Right lung (tissue), 2 donors: ENCODE measurements at regions not wholly inside any gene's neighbourhood (a gene's known extent, or its start where the extent isn't known, plus 50 kb on each side); places are given as distances from the start of the nearest gene placed in this dataset.
"Not testable (repeated sequence)": the region's sequence is repeated elsewhere in the genome, so short reads cannot be mapped to it uniquely, and the experiment has no call there.

Experiments used
- DNase-seq, 2 donors: peaks; one replicate each; pipeline ENCODE4 v3.0.0-alpha.2; 2013

DNA sequence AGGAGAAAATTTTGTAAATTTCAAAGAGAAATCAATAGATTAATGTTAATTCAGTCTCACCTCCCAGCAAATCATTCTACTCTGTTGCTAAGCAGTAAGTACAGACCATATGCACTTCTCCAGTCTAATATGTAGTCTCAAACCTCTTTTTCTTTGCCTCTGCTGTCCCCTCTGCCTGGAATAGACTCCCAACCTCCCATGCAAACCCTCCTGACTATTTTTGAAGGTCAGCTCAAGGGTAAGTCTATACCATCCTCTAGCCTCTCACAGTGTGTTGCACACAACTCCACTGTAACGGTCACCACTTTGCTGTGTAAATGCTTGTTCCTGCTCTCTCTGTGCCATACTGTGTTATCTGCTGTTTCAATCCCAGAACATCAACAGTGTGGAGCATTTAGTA, 94.5 kb upstream of the TRIM77 start:
- not testable (repeated sequence) for DNase-seq

DNA sequence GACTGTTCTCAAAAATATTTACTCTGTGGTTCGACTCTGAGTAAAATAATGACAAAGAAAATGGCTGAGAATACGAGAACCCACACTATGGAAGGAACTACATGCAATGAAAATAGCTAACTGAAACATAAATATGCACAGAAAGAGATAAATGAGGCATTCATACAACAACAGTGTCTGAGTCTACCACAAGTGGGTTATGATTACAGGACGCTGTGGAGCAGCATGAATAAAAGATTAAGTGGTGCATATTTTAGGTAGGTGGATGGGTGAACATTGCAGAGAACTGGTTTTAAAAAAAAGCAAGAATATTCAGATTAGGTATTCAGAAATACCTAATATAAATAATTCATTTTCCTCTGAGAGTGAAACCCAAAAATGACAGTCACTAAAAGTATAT, 93.9 kb upstream of the TRIM77 start:
- DNase-seq: not testable (repeated sequence)

DNA sequence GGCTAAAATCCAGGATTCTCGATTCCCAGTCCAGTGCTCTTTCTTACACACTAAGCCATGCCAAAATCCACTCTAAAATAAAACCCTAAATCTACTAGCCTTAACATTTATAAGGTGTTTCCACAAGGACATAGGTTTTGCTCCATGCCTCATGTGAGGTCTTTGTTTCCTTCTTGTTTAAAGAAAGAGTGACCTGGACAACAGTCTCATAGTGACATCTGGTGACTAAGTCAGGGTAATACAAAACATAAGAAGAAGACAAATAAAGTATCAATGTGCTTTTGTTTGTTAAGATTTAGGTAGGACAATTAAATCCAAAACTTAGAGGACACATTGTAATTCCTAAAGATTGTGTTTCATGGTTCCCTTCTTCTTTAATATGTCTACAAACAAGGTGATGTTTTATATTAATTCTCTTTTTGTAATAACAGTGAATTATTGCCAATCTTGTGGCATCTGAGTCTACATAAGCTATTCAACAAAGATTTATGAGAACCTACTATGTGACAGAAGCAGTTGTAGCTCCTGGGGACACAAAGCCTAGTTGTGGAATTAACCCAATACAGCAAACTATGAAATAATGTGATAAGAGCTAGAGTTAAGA, 93.0 kb upstream of the TRIM77 start:
- DNase-seq: not testable (repeated sequence)

DNA sequence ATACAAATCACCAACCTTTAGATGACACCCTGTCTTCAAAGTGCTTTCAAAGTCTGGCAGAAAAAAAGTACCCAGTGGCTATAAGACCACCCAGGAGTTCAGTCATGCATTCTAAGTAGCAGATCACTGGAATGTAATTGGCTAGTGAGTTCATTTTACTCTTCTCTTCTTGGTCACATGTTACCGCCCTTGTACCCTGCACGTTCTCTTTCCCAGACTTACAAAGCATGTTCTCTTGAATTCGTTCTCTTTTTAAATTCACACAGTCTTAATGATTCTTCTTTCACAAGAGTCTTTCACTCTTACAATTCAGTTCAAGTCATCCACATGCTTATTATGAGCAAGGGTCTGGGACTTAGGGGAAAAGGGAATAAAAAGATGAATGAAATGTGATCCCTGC, 89.4 kb upstream of the TRIM77 start:
- DNase-seq: not testable (repeated sequence)

DNA sequence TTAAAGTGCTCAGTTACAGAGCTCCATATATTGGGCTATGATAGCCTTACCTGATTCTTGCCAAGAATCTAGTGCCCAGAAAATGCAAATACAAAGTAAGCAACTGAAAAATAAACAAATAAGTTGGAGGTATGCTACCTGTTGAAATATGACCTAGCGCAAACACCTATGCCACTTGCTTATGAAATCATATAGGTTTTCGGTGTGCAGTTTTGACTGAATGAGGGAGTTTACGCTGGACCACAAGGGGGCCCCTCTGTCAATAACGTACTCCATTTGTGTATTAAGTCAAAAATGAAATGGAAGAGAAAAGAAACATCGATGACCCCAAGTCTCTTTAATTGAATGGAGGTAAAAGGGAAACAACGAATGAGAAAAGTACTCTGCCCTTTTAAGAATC, 84.9 kb upstream of the TRIM77 start:
- DNase-seq: no peak

DNA sequence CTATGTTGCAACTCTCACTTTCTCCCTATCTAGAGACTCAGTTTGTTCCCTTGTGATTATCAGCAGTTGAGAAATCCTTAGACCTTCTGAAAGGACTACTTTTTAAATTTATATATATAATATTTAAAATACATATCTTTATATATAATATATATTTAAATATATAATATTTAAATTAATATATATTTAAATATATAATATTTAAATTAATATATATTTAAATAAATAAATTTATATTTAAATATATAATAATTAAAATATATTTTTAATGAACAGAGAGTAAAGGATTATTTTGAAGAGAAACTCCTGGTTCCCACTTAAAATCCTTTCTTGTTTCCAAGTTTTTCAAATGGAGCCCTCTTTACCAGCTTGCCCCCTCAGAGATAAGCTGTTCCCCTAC, 83.7 kb upstream of the TRIM77 start:
- DNase-seq: no peak

DNA sequence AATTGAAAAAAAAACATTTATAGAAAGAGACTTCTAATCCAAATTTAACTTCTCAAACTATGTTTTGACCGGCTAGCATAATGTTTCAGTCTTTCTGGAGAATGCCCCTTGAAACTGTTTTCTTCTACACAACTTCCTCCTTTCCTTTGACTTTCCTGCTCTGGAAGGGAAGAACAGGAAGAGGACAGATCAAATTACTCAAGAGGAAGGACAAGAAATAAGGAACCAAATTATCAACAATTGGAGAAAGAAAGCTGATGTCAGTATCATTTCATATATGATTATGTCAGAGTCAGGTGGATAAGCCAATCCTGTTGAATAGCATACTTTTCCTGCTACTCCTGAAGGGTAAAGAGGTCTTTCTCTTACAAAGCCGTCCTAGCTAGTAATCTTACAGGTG, 83.2 kb upstream of the TRIM77 start:
- DNase-seq: not testable (repeated sequence)

DNA sequence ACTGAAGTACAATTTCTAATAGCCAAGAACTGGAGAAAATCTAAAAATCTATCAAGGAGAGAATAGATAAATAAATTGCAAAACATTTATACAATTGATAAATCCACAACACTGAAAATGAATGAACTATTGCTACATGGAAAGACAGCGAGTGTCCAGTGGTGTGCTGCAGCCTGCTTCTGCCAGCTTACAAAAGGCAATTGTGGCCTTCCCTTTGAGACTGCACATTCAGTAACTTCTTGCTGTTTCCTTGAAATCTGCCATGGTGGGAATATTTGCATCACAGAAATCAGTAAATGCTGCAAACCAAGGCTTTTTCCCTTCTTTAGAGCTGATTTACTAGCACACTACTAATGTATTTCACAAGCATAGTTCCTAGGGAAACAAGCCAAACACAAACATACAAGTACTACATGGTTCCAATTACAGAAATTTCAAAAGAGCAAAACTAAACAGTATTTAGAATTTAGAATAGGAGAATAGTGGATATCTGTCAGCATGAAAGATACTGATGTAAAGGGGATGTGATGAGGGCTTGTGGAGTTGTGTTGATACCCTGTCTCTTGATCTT, 76.9 kb upstream of the TRIM77 start:
- peak in 1 of 2 donors; percentile 30 for DNase-seq

DNA sequence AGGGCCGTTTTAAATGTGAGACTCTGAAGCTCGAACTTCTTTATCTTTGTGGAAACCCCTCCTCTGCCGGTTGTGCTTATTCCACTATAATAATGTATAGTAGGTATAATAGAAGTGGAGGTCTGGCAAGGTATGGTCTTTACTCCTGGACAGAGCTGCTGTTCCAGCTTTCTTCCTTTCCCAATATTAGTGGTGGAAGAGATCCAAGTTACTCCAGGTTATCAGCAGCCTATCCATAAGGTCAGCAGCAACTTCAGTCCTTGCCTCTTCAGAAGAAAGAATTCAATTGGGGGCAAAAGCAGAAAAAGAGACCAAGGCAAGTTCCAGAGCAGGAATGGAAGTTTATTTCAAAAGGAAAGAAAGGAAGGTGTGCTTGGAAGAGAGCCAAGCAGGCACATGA, 69.3 kb upstream of the TRIM77 start:
- not testable (repeated sequence) for DNase-seq

DNA sequence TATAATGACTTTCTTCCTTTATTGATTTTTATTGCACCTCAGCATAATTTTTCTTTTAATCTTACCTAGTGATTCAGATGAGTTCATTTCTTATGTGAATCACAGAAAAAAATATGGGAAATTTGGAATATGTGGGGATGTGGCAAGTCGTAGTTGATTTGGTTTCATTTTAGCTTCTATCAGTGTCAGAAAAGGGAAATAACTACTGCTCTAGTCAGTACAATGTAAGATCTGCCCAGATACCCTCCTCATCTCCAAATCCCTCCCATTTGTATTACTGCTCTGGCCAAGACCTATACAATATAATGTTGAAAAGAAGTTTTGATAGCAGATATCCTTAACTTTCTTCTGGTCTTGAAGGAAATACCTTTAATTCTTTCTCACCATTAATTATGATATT, 61.9 kb upstream of the TRIM77 start:
- DNase-seq: not testable (repeated sequence)

DNA sequence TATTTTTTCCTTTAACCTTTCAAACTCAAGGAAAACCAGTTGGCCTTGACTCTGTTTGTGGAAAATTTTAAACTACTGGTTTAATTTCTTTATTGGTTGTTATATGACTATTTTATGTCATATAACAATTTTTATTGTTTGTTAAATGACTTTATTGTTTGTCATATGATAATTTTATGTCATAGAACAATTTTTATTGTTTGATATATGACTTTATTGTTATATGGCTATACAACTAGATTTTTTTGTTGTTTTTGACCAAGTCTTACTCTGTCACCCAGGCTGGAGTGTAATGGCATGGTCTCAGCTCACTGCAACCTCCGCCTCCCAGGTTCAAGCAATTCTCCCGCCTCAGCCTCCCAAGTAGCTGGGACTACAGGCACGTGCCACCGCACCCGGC, 61.1 kb upstream of the TRIM77 start:
- DNase-seq: not testable (repeated sequence)

DNA sequence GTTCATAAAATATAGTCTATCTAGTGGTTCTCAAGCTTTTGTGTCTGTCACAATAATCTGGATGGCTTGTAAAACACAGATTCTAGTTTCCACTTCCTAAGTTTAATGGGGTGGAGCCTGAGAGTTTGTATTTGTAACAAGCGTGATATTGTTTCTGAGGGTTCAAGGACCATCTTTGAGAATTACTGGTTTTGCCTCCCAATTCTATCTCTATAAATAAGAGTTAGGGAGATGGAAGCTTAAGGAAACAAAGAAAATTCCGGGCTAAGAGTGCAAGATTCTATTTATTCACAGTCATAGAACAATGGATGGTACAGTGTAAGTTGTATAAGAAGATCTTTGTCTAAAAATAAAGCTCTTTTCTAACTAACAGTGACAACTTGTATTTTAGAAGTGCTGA, 55.4 kb upstream of the TRIM77 start:
- not testable (repeated sequence) for DNase-seq

DNA sequence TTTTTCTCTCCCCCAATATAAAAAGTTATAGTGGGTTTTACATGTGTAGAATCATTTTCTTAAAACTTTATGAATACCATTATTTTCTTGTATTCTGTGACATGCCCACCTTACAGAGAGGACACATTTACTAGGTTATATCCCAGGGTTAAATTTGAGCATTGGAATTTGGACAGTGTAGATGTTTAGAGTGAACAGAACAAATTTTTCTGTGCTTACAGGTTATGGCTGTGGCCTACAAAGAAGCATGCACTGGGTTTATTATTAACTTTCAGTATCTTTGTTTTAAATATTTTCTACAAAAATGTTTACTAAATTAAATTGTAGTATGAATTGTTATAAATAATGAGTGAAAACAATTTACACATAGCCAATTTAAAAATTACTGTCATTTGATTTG, 51.3 kb upstream of the TRIM77 start:
- not testable (repeated sequence) for DNase-seq

DNA sequence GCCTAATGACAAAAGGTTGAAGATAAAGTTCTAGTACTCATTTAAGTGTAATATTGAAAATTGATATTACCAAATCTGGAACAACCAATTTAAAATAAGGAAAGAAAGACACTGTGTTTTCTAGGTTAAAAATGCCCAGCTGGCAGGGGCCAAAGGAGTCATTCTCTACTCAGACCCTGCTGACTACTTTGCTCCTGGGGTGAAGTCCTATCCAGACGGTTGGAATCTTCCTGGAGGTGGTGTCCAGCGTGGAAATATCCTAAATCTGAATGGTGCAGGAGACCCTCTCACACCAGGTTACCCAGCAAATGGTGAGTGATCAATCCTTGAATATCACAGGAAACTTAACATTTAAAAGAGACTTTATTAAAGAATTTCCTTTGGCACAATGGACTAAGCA, 50.7 kb upstream of the TRIM77 start:
- not testable (repeated sequence) for DNase-seq

DNA sequence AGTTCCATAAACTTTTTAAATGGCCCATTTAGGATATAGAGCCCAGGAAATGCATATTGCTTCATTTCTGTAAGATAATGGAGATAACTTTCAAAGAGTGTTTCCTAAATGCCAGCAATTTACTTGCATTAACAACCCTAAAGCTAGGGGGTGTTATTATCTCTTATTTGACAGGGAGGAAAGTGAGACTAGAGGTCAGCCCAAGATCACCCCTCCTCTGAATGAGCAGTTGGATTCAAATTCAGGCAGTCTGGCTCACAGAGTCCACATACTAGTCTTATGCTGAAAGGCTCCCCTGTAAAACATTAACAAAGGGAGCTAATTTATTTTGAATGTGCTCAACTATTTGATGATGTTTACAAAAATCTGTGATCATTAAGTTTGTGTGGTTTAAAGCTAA, 49.9 kb upstream of the TRIM77 start:
- DNase-seq: no peak
